ENCODE measurements at regions not wholly inside any gene's neighbourhood (a gene's known extent, or its start where the extent isn't known, plus 50 kb on each side); places are given as distances from the start of the nearest gene placed in this dataset.

DNA sequence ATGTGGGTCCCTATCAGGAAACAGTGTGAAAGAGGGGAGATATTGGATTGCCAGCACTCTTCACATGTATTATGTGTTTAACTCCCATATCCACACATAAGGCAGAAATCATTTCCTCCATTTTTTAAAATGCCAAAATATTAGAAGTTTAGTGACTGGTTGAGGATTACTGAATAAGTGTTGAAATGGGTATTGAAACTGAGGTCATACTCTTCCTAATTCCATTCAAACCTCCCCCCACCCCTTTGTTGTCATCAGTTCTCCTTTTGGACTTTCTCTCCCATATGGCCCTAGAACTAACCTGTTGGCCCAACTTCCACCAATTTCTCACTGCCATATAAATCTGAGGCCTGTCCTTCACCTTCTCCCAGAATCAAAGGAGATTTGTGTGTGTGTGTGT lies 81.6 kb downstream of the EVX1 start:
- H3K9me2 ChIP-seq (ENCODE audit: insufficient read depth) = no peaks in the 10 kb centered on the region
- no TSS peak for BruUV-seq (replicated peaks)
- no peak for ATAC-seq
- ChIA-PET POLR2A (no interaction called here), CTCF (no interaction called here), RAD21 (ENCODE audit: low non-redundant PET in 1 of 2, low total read pairs in 2 of 2, uncharacterized antibody in 2 of 2, unreplicated experiment in 2 of 2) (no interaction called here)
- no peaks in the 10 kb centered on the region for H3K36me3 ChIP-seq (ENCODE audit: control insufficient read depth in 1 of 2, insufficient read depth in 2 of 2, low read length in 2 of 2)
- TF ChIP-seq JUND (IDR thresholded peaks at IDR 0.05) = no peak
- no peak for TF ChIP-seq ZFX (IDR thresholded peaks at IDR 0.05)
- TF ChIP-seq RAD21 (IDR thresholded peaks at IDR 0.05; ENCODE audit: low read depth) = no peak
- TF ChIP-seq CBX3 (IDR thresholded peaks at IDR 0.05; ENCODE audit: low read depth) = no peak
- no peak for TF ChIP-seq ZNF274 (IDR thresholded peaks at IDR 0.05; ENCODE audit: low read depth, low read length)
- TF ChIP-seq POLR2AphosphoS5 (IDR thresholded peaks at IDR 0.05; ENCODE audit: low read depth, low read length) = no peak
- no peak for TF ChIP-seq ELF1 (IDR thresholded peaks at IDR 0.05; ENCODE audit: borderline replicate concordance, low read depth)
- TF ChIP-seq YY1 (IDR thresholded peaks at IDR 0.05; ENCODE audit: extremely low read depth, insufficient replicate concordance, low read depth, low read length) = no peak
- TF ChIP-seq SP1 (IDR thresholded peaks at IDR 0.05; ENCODE audit: low read depth) = no peak
- TF ChIP-seq SRF (IDR thresholded peaks at IDR 0.05; ENCODE audit: low read depth) = no peak
- TF ChIP-seq, protein P1, sequence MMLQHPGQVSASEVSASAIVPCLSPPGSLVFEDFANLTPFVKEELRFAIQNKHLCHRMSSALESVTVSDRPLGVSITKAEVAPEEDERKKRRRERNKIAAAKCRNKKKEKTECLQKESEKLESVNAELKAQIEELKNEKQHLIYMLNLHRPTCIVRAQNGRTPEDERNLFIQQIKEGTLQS (IDR thresholded peaks at IDR 0.05) = no peak
- TF ChIP-seq EZH2 (IDR thresholded peaks at IDR 0.05) = no peak
- no peak for TF ChIP-seq SIN3A (IDR thresholded peaks at IDR 0.05; ENCODE audit: low read depth)
- no peak for TF ChIP-seq FOSL1 (IDR thresholded peaks at IDR 0.05; ENCODE audit: low read depth)
- H3K27ac ChIP-seq (ENCODE audit: low read depth, low read length) = no peak overlapping the region
- intact Hi-C loops (cut with micrococcal nuclease) = no loop called here
- H3K9me3 ChIP-seq (ENCODE audit: control insufficient read depth in 1 of 2, insufficient read depth in 1 of 2, low read depth in 1 of 2, low read length in 2 of 2) = no peaks in the 10 kb centered on the region
- no peaks in the 10 kb centered on the region for H3K27me3 ChIP-seq (ENCODE audit: insufficient read depth, low read length)
- H2AFZ ChIP-seq (ENCODE audit: low read depth, low read length, poor library complexity, severe bottlenecking) = no peak overlapping the region
- no peaks in the 10 kb centered on the region for H3K4me1 ChIP-seq (ENCODE audit: control insufficient read depth in 1 of 2, insufficient read depth in 2 of 2, low read length in 2 of 2)
- H3K9ac ChIP-seq (ENCODE audit: low read length) = no peak overlapping the region
- DNase-seq (ENCODE audit: low read depth, low spot score) = no peak
- no peak overlapping the region for H3K4me2 ChIP-seq (ENCODE audit: low read length)
- no peak overlapping the region for H3K4me3 ChIP-seq (replicated peaks in 1 of 2; ENCODE audit: low read depth in 1 of 2, low read length in 2 of 2)
- H4K20me1 ChIP-seq (ENCODE audit: insufficient read depth) = no peaks in the 10 kb centered on the region
- no peaks in the 10 kb centered on the region for H3K79me2 ChIP-seq (ENCODE audit: insufficient read depth, low read length)

DNA sequence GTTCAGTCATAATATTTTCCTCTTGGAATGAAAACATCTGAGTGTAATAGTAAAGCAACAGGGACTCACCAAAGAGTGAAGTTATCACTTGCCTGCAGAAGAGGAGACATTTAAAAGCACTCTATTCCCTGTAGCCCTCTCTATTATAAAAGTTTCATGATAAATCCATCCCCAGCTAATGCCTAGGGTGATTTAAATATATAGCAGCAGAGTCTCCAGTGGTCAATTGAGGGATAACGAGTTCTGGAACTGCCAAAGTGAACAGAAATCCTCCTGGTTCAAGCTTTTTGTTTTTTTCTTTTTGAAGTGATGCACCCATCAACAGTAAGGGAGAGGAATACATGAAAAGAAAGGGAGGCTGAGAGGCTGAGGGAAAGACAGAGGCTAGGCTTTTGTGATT lies 87.3 kb downstream of the EVX1 start:
- ATAC-seq (peak; percentile 62; the same call in 1 of the 2 replicates), DNase-seq (ENCODE audit: low read depth, low spot score) (no peak)
- RAD21 ChIA-PET (ENCODE audit: low non-redundant PET in 1 of 2, low total read pairs in 2 of 2, uncharacterized antibody in 2 of 2, unreplicated experiment in 2 of 2) = no interaction called here
- no peaks in the 10 kb centered on the region for H3K4me1 ChIP-seq (ENCODE audit: control insufficient read depth in 1 of 2, insufficient read depth in 2 of 2, low read length in 2 of 2)
- H3K79me2 ChIP-seq (ENCODE audit: insufficient read depth, low read length) = no peaks in the 10 kb centered on the region
- POLR2A ChIA-PET = no interaction called here
- no peaks in the 10 kb centered on the region for H4K20me1 ChIP-seq (ENCODE audit: insufficient read depth)
- no peak overlapping the region for H3K9ac ChIP-seq (ENCODE audit: low read length)
- no peaks in the 10 kb centered on the region for H3K36me3 ChIP-seq (ENCODE audit: control insufficient read depth in 1 of 2, insufficient read depth in 2 of 2, low read length in 2 of 2)
- TF ChIP-seq JUND (IDR thresholded peaks at IDR 0.05) (no peak), SRF (IDR thresholded peaks at IDR 0.05; ENCODE audit: low read depth) (no peak), RAD21 (IDR thresholded peaks at IDR 0.05; ENCODE audit: low read depth) (peak; percentile 6; the same call in 1 of the 2 replicates)
- TF ChIP-seq, protein P2, sequence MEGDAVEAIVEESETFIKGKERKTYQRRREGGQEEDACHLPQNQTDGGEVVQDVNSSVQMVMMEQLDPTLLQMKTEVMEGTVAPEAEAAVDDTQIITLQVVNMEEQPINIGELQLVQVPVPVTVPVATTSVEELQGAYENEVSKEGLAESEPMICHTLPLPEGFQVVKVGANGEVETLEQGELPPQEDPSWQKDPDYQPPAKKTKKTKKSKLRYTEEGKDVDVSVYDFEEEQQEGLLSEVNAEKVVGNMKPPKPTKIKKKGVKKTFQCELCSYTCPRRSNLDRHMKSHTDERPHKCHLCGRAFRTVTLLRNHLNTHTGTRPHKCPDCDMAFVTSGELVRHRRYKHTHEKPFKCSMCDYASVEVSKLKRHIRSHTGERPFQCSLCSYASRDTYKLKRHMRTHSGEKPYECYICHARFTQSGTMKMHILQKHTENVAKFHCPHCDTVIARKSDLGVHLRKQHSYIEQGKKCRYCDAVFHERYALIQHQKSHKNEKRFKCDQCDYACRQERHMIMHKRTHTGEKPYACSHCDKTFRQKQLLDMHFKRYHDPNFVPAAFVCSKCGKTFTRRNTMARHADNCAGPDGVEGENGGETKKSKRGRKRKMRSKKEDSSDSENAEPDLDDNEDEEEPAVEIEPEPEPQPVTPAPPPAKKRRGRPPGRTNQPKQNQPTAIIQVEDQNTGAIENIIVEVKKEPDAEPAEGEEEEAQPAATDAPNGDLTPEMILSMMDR (IDR thresholded peaks at IDR 0.05 in 2 of 3, conservative IDR thresholded peaks at IDR 0.05 in 1 of 3; ENCODE audit: borderline replicate concordance in 1 of 3, insufficient read depth in 1 of 3, low read depth in 2 of 3, low read length in 2 of 3) = peak in 2 of 3 experiments; percentile 21 to 42; a peak in 2 of 6 replicates
- CTCF ChIA-PET = interaction anchor here (0.8 to 1.6 kb wide), 2 partner anchors 15 to 120 kb away, joined by 3 to 5 read pairs; no protein-coding TSS in a partner anchor
- intact Hi-C loops (cut with micrococcal nuclease) = no loop called here
- no peak overlapping the region for H3K4me3 ChIP-seq (replicated peaks in 1 of 2; ENCODE audit: low read depth in 1 of 2, low read length in 2 of 2)
- no peaks in the 10 kb centered on the region for H3K9me2 ChIP-seq (ENCODE audit: insufficient read depth)
- no peaks in the 10 kb centered on the region for H3K27me3 ChIP-seq (ENCODE audit: insufficient read depth, low read length)
- no peaks in the 10 kb centered on the region for H3K9me3 ChIP-seq (ENCODE audit: control insufficient read depth in 1 of 2, insufficient read depth in 1 of 2, low read depth in 1 of 2, low read length in 2 of 2)
- H3K4me2 ChIP-seq (ENCODE audit: low read length) = no peak overlapping the region
- no peak overlapping the region for H3K27ac ChIP-seq (ENCODE audit: low read depth, low read length)
- H2AFZ ChIP-seq (ENCODE audit: low read depth, low read length, poor library complexity, severe bottlenecking) = peak overlapping the region; percentile 47
- BruUV-seq (replicated peaks) = no TSS peak
